Astrocyte of the hippocampus (primary cell): ENCODE measurements at regions not wholly inside any gene's neighbourhood (a gene's known extent, or its start where the extent isn't known, plus 50 kb on each side); places are given as distances from the start of the nearest gene placed in this dataset.
"Not testable (repeated sequence)": the region's sequence is repeated elsewhere in the genome, so short reads cannot be mapped to it uniquely, and the experiment has no call there.

Experiments used
- DNase-seq: peaks from one replicate; pipeline ENCODE4 v3.0.0; 2011; ENCODE audit warnings: low read depth, low spot score

- no peak for DNase-seq
Observed at GRCh38 chr13:63249411-63250187, 1834.0 kb upstream of the PCDH20 start.

DNA sequence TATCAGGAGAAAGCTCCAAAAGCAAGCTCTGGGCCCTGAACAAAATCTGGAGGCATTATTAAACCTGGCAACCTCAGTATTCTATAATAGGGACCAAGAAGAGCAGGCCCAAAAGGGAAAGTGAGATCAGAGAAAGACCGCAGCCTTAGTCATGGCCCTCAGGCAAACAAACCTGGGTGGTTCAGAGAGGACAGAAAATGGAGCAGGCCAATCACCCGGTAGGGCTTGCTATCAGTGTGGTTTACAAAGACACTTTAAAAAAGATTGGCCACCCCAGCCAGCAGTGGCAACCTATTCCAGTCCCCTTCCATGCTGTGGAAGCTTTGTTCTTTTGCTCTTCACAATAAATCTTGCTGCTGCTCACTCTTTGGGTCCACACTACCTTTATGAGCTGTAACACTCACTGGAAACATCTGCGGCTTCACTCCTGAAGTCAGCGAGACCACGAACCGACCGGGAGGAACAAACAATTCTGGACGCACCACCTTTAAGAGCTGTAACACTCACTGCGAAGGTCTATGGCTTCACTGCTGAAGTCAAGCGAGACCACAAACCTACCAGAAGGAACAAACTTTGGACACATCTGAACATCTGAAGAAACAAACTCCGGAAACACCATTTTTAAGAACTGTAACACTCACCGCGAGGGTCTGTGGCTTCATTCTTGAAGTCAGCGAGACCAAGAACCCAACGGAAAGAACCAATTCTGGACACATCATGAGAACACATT lies 1821.2 kb upstream of the PCDH20 start:
- DNase-seq, result not testable (repeated sequence)

- not testable (repeated sequence) for DNase-seq
Observed at GRCh38 chr13:63218596-63218995, 1802.9 kb upstream of the PCDH20 start.

DNA sequence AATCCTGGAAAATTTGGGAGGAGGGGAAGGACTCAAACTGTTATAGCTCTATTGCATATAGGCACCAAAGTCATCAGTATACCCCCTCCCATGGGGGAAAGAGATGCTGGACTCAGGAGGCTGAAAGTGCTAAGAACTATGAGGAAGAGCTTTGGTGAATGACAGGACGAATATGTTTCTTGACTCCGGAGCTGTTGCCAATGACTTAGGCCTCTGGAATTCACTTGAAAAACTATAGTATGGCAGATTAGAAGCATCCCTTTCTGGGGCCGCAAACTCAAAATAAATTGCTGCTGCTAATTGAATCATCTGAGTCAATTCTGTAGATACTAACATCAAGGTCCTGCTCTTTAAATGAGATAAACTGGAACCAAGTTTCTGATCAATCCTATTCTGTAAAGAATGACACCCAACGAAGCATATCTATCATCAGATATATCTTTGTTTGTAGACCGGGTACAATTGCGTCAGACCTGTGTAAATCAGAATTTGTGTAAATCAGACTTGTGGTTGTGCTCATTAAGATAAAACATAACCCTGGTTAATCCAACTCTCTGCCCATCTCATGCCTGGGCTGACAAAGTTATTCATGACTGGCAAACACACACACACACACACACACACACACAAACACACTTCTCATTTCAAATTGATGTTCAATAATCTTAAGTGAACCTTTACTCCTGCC lies 1793.8 kb upstream of the PCDH20 start:
- DNase-seq, result peak; percentile 46

- DNase-seq, result peak; percentile 28
Observed at GRCh38 chr13:63208826-63209225, 1793.2 kb upstream of the PCDH20 start.

GRCh38 chr13:63206461-63206860 lies 1790.8 kb upstream of the PCDH20 start:
- DNase-seq, result no peak

- no peak for DNase-seq
Observed at GRCh38 chr13:63201493-63201892, 1785.8 kb upstream of the PCDH20 start.

GRCh38 chr13:63199508-63199907 lies 1783.9 kb upstream of the PCDH20 start:
- DNase-seq, result no peak

DNA sequence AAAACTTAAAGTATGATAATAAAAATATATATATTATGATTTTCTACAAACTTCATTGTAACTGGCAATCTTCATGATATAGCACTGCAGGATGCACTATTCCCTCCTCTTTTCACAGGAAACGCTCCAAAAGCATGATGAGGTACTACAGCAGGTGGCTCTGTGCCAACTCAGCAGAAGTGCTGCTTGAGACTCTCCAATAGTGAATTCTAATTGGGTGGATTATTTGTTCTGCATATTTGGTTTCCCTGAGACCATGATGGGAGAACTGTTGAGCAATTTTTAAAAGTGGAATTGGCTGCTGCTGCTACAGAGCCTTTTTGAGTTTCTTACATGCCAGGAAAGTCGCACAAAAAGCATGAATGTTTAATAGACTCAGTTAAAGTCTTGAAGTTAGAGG lies 1782.4 kb upstream of the PCDH20 start:
- DNase-seq, result peak; percentile 25

- no peak for DNase-seq
Observed at GRCh38 chr13:63195726-63196125, 1780.1 kb upstream of the PCDH20 start.

- DNase-seq, result peak; percentile 82
Observed at GRCh38 chr13:63190742-63191141, 1775.1 kb upstream of the PCDH20 start.

DNA sequence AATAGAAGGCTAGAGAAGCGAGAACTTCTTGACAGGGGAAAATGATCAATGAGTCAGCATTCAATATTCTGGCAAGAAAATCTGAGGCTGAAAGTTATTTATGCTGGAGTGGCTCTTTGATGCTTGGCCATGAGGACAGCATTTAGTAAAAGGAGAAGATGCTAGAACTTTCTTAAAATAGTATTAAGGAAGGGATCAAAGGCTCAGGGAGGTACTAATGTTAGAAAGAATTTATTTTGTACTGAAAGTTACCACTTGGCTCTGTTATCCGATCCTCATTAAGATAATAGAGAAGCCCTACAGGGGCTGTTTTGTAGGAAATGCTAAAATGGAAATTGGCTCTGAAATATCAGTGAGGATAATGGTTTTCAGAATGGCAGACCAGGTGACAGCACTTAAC lies 1774.6 kb upstream of the PCDH20 start:
- peak; percentile 26 for DNase-seq

DNA sequence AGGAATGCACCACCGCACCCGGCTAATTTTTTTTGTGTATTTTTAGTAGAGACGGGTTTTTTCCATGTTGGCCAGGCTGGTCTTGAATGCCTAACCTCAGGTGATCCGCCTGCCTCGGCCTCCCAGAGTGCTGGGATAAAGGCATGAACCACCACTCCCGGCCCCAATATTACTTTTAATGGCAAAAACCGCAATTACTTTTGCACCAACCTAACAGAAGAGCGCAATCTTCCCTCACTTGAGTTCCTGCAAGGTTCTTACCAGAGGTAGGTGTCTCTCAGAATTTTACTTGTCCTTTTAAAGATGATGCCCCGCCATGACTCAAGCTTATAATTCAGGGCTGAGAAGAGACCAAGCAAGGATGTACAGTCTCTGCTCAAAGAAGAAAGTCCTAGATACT lies 1774.1 kb upstream of the PCDH20 start:
- DNase-seq, result no peak

GRCh38 chr13:63184693-63185092 lies 1769.0 kb upstream of the PCDH20 start:
- DNase-seq, result peak; percentile 94

DNA sequence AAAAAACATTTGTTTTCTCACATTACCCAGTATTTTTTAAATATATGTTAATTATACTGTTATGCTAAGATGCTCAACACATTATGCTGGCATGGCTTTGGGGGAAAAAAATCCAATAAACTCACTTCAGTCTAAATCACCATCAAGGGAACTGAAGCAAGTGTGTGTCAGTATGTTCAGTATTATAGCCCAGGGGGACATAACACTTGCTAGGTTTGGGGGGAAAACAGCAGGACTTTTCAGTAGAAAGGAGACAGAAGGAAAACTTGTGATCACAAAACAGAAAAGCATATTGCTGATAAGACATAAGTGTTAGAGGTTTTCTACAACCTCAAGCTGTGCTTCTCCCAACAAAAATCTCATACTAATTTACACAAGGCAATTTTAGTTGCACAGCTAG lies 1759.9 kb upstream of the PCDH20 start:
- no peak for DNase-seq

GRCh38 chr13:63167699-63168337 lies 1752.2 kb upstream of the PCDH20 start:
- peak; percentile 3 for DNase-seq

DNA sequence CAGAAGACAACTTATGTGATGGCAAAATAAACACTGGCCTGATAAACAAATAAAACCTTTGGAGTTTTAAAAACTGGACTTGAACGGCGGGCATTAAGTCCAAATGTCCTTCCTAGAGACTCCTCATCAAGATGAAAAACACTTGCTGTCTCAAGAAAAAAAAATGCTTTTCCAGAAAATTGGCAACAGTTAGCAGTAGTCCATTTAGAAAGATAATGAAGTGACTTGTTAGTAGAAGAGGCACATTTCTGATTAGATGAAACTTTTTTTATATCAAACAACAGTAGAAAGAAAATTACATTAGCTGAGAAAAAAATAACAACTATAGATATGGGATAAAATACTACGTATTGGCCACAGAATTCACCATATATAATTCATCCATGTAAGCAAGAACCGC lies 1750.7 kb upstream of the PCDH20 start:
- DNase-seq, result no peak

DNA sequence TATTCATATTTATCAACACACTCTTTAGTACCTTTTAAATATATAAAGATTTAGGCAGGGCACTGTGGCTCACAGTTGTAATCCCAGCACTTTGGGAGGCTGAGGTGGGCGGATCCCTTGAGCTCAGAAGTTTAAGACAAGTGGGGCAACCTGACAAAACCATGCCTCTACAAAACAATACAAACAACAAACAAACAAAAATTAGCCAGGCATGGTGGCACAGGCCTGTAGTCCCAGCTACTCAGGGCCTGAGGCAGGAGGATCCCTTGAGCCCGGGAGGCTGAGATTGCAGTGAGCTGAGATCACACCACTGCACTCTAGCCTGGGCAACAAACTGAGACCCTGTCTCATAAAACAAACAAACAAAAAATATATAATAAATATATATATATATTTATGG lies 1748.3 kb upstream of the PCDH20 start:
- DNase-seq, result no peak

DNA sequence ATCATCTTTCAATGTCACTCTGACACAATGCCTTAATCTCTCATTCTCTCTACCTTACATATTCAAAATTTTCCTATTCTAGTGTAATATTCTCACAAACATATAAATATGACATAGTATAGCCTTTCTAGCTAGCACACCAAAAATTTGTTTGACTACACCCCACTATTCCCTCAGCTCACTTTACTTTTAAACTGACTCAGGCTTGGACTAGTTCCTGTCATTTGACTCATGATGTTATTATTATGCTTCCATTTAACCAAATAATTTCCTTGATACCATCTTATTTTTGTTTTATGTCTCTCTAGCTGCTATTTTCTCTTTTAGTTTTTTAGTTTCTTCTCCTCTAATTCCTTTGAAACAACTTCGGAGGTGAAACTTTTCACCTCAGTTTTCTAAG lies 1745.6 kb upstream of the PCDH20 start:
- DNase-seq, result peak; percentile 1

- DNase-seq, result no peak
Observed at GRCh38 chr13:63156816-63157215, 1741.2 kb upstream of the PCDH20 start.

DNA sequence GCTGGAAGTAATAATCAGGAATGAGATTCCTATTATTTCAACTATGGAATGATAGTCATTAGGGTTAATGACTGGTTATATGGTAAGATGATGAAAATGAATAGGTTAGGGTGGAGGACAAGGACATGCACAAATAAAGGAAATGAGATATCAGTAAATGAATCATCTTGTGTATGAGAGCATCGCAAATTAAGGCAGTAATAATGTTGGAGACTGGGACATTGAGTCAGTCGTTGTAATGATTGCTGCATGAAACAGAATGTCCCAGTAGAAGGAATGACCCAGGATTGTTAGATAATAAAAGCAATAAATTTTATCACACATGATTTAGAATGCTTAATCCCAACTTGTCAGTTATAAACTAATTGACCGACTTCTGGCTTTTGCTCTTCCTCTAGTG lies 1733.7 kb upstream of the PCDH20 start:
- DNase-seq, result no peak

- DNase-seq, result no peak
Observed at GRCh38 chr13:63139277-63139676, 1723.6 kb upstream of the PCDH20 start.
